Left colon (tissue), 2 donors: ENCODE measurements at regions not wholly inside any gene's neighbourhood (a gene's known extent, or its start where the extent isn't known, plus 50 kb on each side); places are given as distances from the start of the nearest gene placed in this dataset.
"Not testable (repeated sequence)": the region's sequence is repeated elsewhere in the genome, so short reads cannot be mapped to it uniquely, and the experiment has no call there.

Source experiments
- ATAC-seq: fragments of 200-7000 bp; cut with Tn5 transposase; one replicate; pipeline ENCODE4 v1.9.1; 2020; ENCODE audit warnings: mild to moderate bottlenecking, moderate library complexity
- DNase-seq, 2 donors: peaks; one replicate each; pipeline ENCODE4 v3.0.0-alpha.2; 2020
- intact Hi-C, 2 donors: fragments of 100-400 bp; cut with DNase I in 1 of 2; cut with micrococcal nuclease in 1 of 2; formaldehyde crosslinking; loops; one replicate each; pipeline versions ENCODE4 v1.11.2 to v1.14.0; 2022; cut with DNase I, micrococcal nuclease
- donor health status: DM: no; HTN: no; CAD: no.
- donor health status: DM: yes; HTN: yes; CAD: no.

- ATAC-seq, intact Hi-C loops, DNase-seq: not testable (repeated sequence)
Observed at GRCh38 chr14:105768039-105768438, 241.7 kb downstream of the TMEM121 start.

- DNase-seq, intact Hi-C loops, ATAC-seq: not testable (repeated sequence)
Observed at GRCh38 chr14:105769061-105769730, 242.8 kb downstream of the TMEM121 start.

- DNase-seq, ATAC-seq, intact Hi-C loops: not testable (repeated sequence)
Observed at GRCh38 chr14:105770619-105771216, 244.3 kb downstream of the TMEM121 start.

GRCh38 chr14:105771261-105772226, 245.2 kb downstream of the TMEM121 start:
- ATAC-seq, intact Hi-C loops, DNase-seq: not testable (repeated sequence)

- DNase-seq, intact Hi-C loops, ATAC-seq: not testable (repeated sequence)
Observed at GRCh38 chr14:105772710-105773250, 246.4 kb downstream of the TMEM121 start.

- DNase-seq (no peak), ATAC-seq (no peak)
- intact Hi-C loops: no loop called here
Observed at GRCh38 chr14:105773584-105773983, 247.2 kb downstream of the TMEM121 start.

GRCh38 chr14:105774001-105774400, 247.6 kb downstream of the TMEM121 start:
- ATAC-seq (no peak), DNase-seq (no peak)
- intact Hi-C loops: no loop called here

GRCh38 chr14:105774585-105775348, 248.4 kb downstream of the TMEM121 start:
- intact Hi-C loops, DNase-seq, ATAC-seq: not testable (repeated sequence)

GRCh38 chr14:105775349-105775923, 249.1 kb downstream of the TMEM121 start:
- intact Hi-C loops, DNase-seq, ATAC-seq: not testable (repeated sequence)

GRCh38 chr14:105776112-105776511, 249.7 kb downstream of the TMEM121 start:
- intact Hi-C loops, ATAC-seq, DNase-seq: not testable (repeated sequence)

- ATAC-seq (no peak), DNase-seq (no peak)
- intact Hi-C loops: no loop called here
Observed at GRCh38 chr14:105776924-105777323, 250.5 kb downstream of the TMEM121 start.

GRCh38 chr14:105783707-105784106, 257.3 kb downstream of the TMEM121 start:
- intact Hi-C loops: no loop called here
- DNase-seq (no peak), ATAC-seq (no peak)

GRCh38 chr14:105793836-105794235, 267.5 kb downstream of the TMEM121 start:
- DNase-seq: no peak
- intact Hi-C loops: no loop called here
- ATAC-seq: no peak

GRCh38 chr14:105797546-105797945, 271.2 kb downstream of the TMEM121 start:
- ATAC-seq (no peak), DNase-seq (no peak)
- intact Hi-C loops: no loop called here

GRCh38 chr14:105805701-105806100, 279.3 kb downstream of the TMEM121 start:
- DNase-seq: no peak
- ATAC-seq: no peak
- intact Hi-C loops: no loop called here

- ATAC-seq (no peak), DNase-seq (no peak)
- intact Hi-C loops: no loop called here
Observed at GRCh38 chr14:105806568-105806967, 280.2 kb downstream of the TMEM121 start.

GRCh38 chr14:105817971-105818711, 291.8 kb downstream of the TMEM121 start:
- no peak for ATAC-seq
- intact Hi-C loops: no loop called here
- DNase-seq: peak in 1 of 2 donors; percentile 13

- DNase-seq (no peak), ATAC-seq (no peak)
- intact Hi-C loops: no loop called here
Observed at GRCh38 chr14:105818712-105819005, 292.3 kb downstream of the TMEM121 start.
